UCSD-AML1 (cell line): ENCODE measurements at regions not wholly inside any gene's neighbourhood (a gene's known extent, or its start where the extent isn't known, plus 50 kb on each side); places are given as distances from the start of the nearest gene placed in this dataset.
A peak's percentile ranks its signal among the peaks of the same experiment; 100 is the strongest.
"Not testable (repeated sequence)": the region's sequence is repeated elsewhere in the genome, so short reads cannot be mapped to it uniquely, and the experiment has no call there.

Source experiments
- DNase-seq: peaks from one replicate; lab custom pipeline; 2025; ENCODE audit not compliant: unreplicated experiment; lab: John Stamatoyannopoulos, UW

DNA sequence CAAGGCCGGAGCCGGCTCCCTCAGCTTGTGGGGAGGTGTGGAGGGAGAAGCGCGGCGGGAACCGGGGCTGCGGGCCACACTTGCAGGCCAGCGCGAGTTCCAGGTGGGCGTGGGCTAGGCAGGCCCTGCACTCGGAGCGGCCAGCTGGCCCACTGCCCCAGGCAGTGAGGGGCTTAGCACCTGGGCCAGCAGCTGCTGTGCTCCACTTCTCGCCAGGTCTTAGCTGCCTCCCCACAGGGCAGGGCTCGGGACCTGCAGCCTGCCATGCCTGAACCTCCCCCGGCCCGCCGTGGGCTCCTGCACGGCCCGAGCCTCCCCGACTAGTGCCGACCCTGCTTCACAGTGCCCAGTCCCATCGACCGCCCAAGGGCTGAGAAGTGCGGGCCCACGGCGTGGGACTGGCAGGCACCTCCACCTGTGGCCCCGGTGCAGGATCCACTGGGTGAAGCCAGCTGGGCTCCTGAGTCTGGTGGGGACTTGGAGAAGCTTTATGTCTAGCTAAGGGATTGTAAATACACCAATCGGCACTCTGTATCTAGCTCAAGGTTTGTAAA lies 131.8 kb downstream of the KDR start:
- not testable (repeated sequence) for DNase-seq

DNA sequence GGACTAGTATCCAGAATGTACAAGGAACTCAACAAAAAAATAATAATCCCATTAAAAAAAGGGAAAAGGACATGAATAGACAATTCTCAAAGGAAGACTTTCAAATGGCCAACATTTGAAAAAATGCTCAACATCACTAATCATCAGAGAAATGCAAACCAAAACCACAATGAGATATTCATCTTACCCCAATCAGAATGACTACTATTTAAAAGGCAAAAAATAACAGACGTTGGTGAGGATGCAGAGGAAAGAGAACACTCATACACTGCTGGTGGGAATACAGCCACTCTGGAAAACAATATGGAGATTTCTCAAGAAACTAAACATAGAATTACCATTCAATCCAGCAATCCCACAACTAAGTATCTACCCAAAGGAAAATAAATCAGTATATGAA lies 133.1 kb downstream of the KDR start:
- DNase-seq, result no peak

GRCh38 chr4:54988655-54989054 lies 136.7 kb downstream of the KDR start:
- DNase-seq, result no peak

- DNase-seq, result no peak
Measured at GRCh38 chr4:54986095-54986846, 139.1 kb downstream of the KDR start.

- no peak for DNase-seq
Measured at GRCh38 chr4:54976682-54977081, 148.7 kb downstream of the KDR start.

GRCh38 chr4:54976031-54976430 lies 149.4 kb downstream of the KDR start:
- DNase-seq, result no peak

DNA sequence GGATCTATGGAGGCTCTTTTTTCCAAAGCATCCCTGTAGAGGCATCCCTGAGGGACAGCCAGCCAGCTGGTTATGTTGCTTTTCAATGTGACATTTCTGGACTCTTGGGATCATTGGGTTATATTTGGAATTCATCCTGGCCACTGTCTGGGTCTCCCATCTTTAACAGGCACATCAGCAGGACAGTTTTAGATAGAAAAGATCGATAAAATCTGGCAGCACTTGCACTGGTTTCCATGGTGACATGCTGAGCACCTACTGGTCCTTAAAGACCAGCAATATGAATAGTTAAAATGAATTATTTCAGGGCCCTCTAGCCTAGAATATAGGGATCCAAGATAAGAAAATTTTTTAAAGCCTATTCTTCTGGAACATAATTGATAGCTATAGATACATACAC lies 151.6 kb downstream of the KDR start:
- DNase-seq, result no peak

DNA sequence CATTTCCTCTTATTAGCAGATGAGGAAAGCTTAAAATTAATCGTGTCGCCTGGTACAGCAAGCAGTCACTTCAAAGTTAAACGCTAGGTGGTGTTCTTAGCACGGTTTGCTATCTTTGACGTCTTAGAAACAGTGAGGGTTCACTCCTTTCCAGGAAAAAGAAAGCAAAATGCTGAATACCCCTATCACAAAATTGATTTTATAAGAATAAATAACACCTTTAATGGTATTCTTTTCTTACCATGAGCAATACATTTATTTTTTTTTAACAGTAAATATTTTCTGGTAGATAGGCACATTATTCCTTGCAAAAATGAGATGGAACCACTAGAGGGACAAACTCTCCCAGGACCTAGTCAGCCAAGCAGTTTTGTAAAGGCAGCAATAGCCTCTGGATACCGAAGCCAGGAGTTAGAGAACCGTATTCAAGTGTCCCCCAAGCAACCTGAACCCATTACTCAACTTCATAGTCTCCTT lies 153.9 kb downstream of the KDR start:
- no peak for DNase-seq

- no peak for DNase-seq
Measured at GRCh38 chr4:54967289-54967688, 158.1 kb downstream of the KDR start.

- no peak for DNase-seq
Measured at GRCh38 chr4:54961357-54961975, 163.9 kb downstream of the KDR start.

- no peak for DNase-seq
Measured at GRCh38 chr4:54959651-54960116, 165.7 kb downstream of the KDR start.

DNA sequence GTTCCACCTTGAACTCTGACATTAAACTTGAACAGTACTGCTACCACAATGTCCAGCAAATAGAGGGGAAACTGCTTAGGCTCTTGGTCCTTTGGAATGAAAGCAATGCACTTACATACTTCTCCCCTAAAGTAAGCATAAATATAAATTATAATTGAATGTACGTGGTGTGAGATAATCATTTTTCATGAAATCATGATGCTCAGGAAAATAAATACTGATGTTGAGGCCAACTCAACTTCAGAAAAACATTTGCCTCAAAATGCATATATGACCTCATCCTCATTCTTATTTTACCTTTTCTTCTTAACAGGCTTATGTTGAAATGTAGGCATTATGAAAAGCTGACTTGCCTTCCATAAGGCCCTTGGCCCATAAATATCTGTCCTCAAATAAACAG lies 166.3 kb downstream of the KDR start:
- no peak for DNase-seq

- no peak for DNase-seq
Measured at GRCh38 chr4:54958236-54958635, 167.2 kb downstream of the KDR start.

DNA sequence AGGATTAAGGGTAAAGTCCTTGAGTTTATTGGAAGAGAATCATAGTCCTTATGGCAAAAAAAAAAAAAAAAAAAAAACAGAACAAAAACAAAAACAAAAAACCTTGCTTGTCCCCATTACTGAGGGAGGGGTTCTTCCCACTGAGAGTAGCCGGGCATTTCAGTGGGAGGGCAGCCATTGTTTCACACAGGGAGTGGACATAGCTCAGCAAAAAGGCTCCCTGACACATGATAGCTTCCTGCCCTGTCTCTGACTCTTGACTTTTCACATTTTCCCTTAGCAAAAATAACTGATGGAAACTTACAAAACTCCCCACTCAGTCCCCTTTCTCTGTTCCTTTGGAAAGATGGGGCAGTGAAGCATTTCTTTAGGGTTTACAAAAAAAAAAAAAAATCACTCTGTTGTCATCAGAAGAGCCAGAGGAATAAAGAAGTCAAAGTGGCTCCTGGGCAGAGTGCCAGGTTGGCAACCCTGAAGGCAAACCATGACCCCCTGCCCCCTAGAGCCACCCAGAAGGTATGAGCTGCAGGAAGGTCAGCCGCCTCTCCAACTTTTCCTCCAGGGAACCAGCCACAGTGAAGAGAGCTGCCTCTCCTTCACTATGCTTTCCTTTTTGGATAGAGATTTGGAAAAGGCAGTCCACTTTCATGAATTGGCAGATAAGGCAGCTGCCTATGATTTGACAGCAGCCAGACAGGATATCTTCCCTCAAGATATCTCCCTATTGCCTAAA lies 170.6 kb downstream of the KDR start:
- DNase-seq, result no peak

DNA sequence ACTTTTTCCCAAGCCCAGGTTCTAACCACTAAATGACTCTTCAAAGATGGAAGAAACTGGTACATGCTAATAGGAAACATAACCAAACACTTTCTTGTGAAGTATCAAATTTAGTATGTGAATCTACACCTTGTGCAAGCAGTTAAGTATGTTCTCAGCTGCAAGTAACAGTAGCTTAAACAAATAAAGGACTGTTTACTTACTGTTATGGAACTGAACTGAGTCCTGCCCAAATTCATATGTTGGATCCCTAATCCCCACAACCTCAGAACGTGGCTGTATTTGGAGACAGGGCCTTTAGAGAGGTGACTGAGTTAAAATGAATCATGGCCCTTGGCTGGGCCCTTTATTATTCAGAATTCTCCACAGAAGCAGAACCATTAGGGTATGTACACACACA lies 178.7 kb downstream of the KDR start:
- no peak for DNase-seq

- no peak for DNase-seq
Measured at GRCh38 chr4:54945838-54946237, 179.6 kb downstream of the KDR start.

DNA sequence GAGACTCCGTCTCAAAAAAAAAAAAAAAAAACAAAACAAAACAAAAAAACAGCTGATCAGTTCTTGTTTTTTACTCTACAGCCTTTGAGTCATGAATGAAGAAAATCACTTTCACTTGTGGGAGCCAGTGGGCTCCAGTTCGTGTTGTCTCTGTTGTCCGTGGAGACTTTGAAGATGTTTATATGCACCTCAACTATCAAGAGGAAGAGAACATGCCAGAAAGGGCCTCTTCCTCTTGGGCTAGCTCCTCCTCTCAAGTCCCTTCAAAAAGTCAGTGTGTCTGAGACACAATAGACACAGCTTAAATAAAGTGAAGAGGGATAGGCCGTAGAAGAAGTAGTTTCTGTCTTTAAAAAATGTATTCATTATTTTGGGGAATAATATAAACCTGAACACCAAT lies 182.7 kb downstream of the KDR start:
- no peak for DNase-seq

DNA sequence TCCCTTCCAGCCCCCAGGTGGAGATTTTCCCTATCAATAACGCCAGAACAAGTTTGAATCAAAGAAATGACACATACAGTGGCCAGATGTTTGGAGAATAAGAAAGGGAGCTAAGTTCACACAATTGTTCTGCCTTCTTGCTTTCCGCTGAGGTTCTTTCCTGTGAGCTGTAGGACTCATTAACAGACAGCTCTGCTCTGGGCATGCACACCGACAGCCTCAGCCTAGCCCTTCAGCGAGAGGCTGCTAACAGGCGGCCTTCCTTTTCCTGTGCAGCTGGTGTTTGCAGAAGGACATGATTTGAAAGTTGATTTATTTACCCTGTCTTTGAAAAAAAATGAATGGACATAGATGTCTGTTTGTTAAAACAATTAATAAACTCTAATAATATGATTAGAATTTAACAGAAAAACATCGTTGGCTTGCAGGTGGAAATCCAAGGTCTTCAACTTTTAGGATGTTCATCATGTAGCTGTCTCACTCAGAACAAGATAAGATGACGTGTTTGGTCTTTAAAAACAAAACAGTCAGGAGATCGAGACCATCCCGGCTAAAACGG lies 183.3 kb downstream of the KDR start:
- DNase-seq, result peak; percentile 59

GRCh38 chr4:54940996-54941865 lies 184.2 kb downstream of the KDR start:
- no peak for DNase-seq

DNA sequence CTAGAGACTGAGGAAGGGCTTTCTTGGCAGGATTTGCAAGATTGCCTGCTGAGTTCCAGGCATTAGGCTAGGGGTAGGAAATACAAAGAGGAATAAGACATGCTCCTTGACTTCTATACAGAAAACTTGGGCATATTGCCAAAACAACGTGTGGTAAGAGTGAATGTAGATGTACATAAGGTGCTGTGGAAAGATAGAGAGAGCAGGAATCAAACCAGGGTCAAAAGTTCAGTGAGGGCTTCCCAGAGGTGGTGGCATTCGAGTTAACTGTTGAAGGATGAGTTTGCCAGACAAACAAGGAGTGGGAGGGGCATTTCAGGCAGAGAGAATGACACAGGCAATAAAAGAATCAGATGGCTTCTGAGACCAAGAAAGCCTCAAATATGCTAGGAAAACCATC lies 187.9 kb downstream of the KDR start:
- no peak for DNase-seq
